HL-60 (cell line): ENCODE measurements at regions not wholly inside any gene's neighbourhood (a gene's known extent, or its start where the extent isn't known, plus 50 kb on each side); places are given as distances from the start of the nearest gene placed in this dataset.

Experiments used
- CTCF ChIP-seq: IDR thresholded peaks from one replicate; pipeline ENCODE4 v1.5.1; 2011; ENCODE audit warnings: low read length, control low read depth, inconsistent platforms; ENCODE audit not compliant: insufficient read depth
- GABPA ChIP-seq: IDR thresholded peaks from 2 replicates; pipeline ENCODE4 v1.6.1; 2012; ENCODE audit warnings: low read depth
- POLR2AphosphoS5 ChIP-seq: IDR thresholded peaks from 2 replicates; pipeline ENCODE4 v1.6.1; 2012; ENCODE audit warnings: low read depth
- REST ChIP-seq: IDR thresholded peaks from 2 replicates; pipeline ENCODE4 v1.6.1; 2012; ENCODE audit warnings: low read depth; ENCODE audit not compliant: insufficient replicate concordance

GRCh38 chr2:217086718-217087117 lies 226.9 kb upstream of the TNP1 start:
- TF ChIP-seq GABPA (no peak), CTCF (no peak), POLR2AphosphoS5 (no peak), REST (no peak)
